ENCODE measurements at regions not wholly inside any gene's neighbourhood (a gene's known extent, or its start where the extent isn't known, plus 50 kb on each side); places are given as distances from the start of the nearest gene placed in this dataset.

GRCh38 chr4:81663368-81663767 lies 191.7 kb upstream of the RASGEF1B start:
- no peak for DNase-seq

GRCh38 chr4:81659051-81659450 lies 187.3 kb upstream of the RASGEF1B start:
- DNase-seq = no peak

- no peak for DNase-seq
These were observed 180.4 kb upstream of the RASGEF1B start for GRCh38 chr4:81652069-81652478.

DNA sequence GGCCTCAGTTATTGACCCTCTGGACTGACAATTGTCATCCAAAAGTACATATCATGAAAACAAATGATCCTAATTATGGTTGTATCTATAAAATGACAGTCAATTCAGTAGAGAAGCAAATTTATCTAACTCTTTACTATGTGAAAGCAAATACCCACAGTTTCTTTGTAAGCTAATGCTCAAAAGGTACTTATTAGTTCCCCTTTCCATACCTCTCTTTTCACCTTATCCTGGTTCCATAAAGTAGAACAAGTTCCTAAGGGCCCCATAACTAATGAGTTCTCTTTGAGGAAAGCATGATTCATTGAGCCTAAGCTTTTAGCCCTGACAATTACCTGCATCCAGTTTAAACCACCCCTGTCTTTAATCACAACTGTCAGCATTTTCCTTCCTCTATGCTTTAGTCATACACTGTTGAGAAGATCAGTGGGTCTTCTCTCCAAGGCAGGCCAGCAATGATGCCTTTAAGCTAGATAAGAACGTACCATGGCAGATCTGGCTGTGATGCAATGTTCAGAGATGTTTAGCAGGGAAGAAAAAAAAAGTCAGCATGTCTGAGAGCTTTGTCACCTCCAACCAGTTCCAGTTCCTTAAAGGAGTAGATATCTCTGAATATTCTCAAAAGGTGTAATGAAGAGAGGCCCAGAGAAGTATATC lies 179.7 kb upstream of the RASGEF1B start:
- DNase-seq = no peak

- no peak for DNase-seq
These were observed 179.0 kb upstream of the RASGEF1B start for GRCh38 chr4:81650606-81651242.

DNA sequence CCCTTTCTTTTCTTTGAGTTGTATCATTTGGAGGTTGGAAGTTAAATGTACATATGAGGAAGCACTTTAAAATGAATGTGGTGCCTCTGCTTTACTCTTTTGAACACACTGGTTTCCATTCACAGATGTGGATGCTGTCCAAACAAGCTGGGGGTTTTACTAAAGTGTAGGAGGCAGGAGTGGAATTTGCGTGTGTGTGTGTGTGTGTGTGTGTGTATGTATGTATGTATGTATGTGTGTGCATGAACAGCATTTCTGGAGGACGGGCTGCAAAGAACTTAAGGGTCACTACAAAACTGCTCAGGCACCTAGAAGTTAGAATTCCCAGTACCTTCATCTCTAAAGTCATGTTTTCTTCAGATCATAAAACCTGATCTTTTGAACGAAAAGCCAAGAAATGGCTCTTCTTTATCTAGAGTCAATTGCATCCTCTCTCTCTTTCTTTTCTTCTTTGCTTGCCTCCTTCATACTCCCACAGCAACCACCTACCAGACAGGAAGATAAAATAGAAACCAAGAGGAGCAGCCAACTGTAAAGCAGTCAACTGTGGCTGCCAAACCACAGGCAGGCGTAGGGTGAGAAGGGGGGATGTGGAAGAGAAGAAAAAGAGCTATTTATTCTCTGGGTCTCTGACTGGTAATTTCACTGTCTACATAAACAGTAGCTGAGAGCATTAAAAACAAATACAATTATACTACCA lies 177.0 kb upstream of the RASGEF1B start:
- DNase-seq = no peak

- no peak for DNase-seq
These were observed 175.7 kb upstream of the RASGEF1B start for GRCh38 chr4:81647388-81647787.

- no peak for DNase-seq
These were observed 170.8 kb upstream of the RASGEF1B start for GRCh38 chr4:81642543-81642942.

DNA sequence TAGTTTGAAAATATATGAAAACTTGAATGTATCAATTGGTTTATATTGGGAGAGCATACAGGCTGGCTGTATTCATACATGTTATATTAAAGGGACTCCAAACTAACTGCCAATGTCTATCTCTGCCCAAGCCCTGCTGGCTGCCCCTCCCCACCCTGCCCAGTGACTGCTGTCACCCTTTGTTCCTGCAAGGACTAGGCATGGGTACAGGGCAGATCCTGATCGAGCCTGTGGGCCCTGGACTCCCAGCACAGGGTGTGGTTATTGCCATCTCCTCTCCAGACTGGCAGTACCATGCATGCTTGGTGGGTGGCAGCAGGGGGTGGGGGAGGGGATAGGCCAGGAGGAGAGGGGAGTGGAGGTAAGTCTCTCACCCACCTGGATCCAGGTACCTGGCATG lies 167.5 kb upstream of the RASGEF1B start:
- DNase-seq = no peak

- no peak for DNase-seq
These were observed 167.0 kb upstream of the RASGEF1B start for GRCh38 chr4:81638698-81639097.

DNA sequence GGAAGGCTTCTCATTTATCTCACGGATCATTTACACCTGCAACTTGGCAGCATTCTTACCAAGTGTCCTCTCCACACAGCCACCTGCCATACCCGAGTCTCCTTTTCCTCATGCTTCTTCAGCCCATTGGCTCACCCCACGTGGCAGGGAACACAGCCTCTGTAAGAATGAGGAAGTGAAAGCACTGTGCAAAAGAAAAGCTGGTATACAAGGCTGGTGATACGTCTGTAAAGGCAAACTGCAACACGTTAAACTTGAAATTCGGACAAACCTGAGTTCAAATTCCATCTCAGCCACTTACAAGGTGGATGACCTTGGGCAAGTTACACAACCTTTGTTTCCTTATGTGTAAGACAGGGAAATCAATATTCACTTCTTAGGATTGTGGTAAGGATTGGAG lies 164.0 kb upstream of the RASGEF1B start:
- DNase-seq = no peak

DNA sequence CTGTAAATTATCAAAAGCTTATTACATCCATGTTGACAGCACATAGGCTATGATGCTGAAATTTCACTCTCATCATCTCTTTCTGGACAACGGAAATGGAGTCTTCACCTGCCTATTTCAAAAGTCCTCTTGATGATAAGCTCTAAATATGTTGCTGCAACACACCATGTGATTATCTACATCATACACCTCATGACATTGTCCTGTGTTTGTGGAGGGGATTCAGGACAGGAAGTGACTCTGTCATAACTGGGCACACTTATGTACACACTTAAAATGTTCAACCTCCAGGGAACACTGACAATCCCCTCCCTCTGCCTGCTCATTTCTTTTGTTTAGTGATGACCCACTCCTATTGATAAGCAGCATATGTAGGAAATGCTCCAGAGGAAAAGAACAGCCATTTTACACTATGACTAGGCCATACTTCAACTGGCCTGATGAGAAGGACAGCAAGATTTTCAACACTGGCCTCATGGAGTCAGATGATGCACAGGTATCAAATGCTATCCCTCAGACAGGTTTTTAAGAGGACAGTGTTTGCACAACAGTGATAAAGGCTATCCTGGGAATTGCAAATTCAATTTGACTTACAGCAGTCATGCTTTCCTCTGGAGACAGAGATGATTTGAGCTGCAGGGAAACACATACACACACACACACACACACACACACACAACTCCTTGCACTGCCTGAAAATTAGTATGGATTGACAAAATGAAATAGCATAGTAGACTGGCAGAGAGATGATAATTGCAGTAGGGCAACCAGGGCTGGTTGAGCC lies 163.3 kb upstream of the RASGEF1B start:
- DNase-seq = no peak

GRCh38 chr4:81634165-81634564 lies 162.5 kb upstream of the RASGEF1B start:
- DNase-seq = no peak

- DNase-seq = peak; percentile 29
These were observed 161.0 kb upstream of the RASGEF1B start for GRCh38 chr4:81632581-81633299.

GRCh38 chr4:81631958-81632441 lies 160.3 kb upstream of the RASGEF1B start:
- peak; percentile 86 for DNase-seq

GRCh38 chr4:81629366-81629765 lies 157.7 kb upstream of the RASGEF1B start:
- DNase-seq = no peak

GRCh38 chr4:81628489-81628888 lies 156.8 kb upstream of the RASGEF1B start:
- no peak for DNase-seq

- peak; percentile 39 for DNase-seq
These were observed 155.9 kb upstream of the RASGEF1B start for GRCh38 chr4:81627590-81627989.

GRCh38 chr4:81626851-81627250 lies 155.1 kb upstream of the RASGEF1B start:
- DNase-seq = no peak

DNA sequence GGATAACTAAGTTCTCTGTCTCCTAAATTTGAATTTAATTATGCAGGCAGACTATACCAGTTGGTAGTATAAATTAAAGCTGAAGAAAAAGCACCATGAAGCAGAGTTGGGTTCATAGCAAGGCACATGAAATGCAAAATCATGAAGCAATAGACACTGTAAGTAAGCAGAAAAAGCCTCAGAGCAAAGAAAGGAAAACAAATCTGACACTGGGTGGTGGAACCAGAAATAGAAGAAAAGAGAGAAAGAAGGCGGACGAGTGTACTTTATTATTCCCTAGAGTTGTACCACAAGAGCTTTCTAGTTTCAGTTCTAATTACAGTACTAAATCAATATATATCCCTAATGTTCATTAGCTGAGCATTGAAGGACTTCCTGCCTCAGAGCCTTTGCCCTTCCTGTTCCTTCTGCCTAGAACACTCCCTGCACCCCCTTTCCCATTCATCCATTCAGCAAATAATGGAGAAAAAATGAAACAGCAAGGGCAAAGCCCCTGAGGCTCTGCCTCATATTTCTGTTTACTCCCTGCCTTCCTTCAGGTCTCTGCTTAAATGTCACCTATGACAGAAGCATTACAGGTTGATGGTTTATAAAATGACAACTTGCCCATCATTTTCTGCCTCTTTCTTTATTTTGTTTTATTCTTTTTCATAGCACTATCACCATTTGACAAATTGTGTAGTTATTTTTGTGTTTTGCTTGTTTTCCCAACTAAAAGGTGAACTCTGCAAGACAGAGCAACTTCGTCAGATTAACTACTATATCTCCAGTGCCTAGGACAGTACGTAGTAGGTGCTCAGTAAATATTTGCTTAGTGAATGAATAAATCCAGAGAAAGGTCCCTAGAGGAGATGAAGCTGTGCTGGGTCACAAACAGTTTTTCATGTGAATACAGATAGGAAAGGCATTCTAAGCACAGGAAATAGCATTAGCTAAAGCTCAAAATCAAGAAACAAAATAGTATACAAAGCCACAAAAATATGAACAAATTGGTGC lies 154.0 kb upstream of the RASGEF1B start:
- no peak for DNase-seq

DNA sequence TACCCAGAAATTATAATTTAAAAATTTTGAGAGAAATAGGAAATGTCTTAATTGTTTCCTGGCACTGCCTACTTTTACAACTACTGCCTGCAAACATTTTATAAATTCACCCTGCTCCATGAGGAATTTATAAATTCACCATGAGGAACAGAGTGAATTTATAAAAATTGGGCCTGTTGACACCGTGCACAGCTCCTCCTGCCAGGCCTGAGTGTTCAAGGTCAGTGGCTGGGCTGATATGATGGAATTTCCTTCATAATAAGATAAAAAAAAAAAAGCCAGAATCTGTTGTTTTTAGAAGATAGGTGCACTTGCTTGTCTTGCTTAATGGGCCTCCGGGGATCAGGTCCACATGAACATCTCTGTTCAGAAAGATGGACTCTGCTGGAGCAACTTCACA lies 151.7 kb upstream of the RASGEF1B start:
- DNase-seq = no peak

Measured in fibroblast of skin of scalp (primary cell).